HG03280 (cell line): ENCODE measurements at regions not wholly inside any gene's neighbourhood (a gene's known extent, or its start where the extent isn't known, plus 50 kb on each side); places are given as distances from the start of the nearest gene placed in this dataset.
"Not testable (repeated sequence)": the region's sequence is repeated elsewhere in the genome, so short reads cannot be mapped to it uniquely, and the experiment has no call there.

Experiments
- ATAC-seq: cut with Tn5 transposase; IDR thresholded peaks from one replicate; pipeline ENCODE4 v1.9.1; 2021; ENCODE audit warnings: mild to moderate bottlenecking, moderate library complexity; ENCODE audit not compliant: unreplicated experiment

GRCh38 chr2:65920659-65921058 lies 488.3 kb upstream of the SPRED2 start:
- no peak for ATAC-seq

GRCh38 chr2:65919550-65920188 lies 487.3 kb upstream of the SPRED2 start:
- no peak for ATAC-seq

- no peak for ATAC-seq
Measured at GRCh38 chr2:65918760-65919187, 486.4 kb upstream of the SPRED2 start.

GRCh38 chr2:65917986-65918385 lies 485.6 kb upstream of the SPRED2 start:
- ATAC-seq: no peak

- no peak for ATAC-seq
Measured at GRCh38 chr2:65916785-65917295, 484.4 kb upstream of the SPRED2 start.

GRCh38 chr2:65916177-65916576 lies 483.8 kb upstream of the SPRED2 start:
- no peak for ATAC-seq

GRCh38 chr2:65915273-65915672 lies 482.9 kb upstream of the SPRED2 start:
- no peak for ATAC-seq

- ATAC-seq: no peak
Measured at GRCh38 chr2:65914244-65914786, 481.9 kb upstream of the SPRED2 start.

- no peak for ATAC-seq
Measured at GRCh38 chr2:65913813-65914212, 481.4 kb upstream of the SPRED2 start.

GRCh38 chr2:65901756-65902155 lies 469.4 kb upstream of the SPRED2 start:
- no peak for ATAC-seq

- ATAC-seq: no peak
Measured at GRCh38 chr2:65896446-65896845, 464.0 kb upstream of the SPRED2 start.

- ATAC-seq: not testable (repeated sequence)
Measured at GRCh38 chr2:65890131-65890530, 457.7 kb upstream of the SPRED2 start.

- ATAC-seq: no peak
Measured at GRCh38 chr2:65885266-65885665, 452.9 kb upstream of the SPRED2 start.

GRCh38 chr2:65881592-65881991 lies 449.2 kb upstream of the SPRED2 start:
- no peak for ATAC-seq

- no peak for ATAC-seq
Measured at GRCh38 chr2:65880436-65880835, 448.0 kb upstream of the SPRED2 start.

- no peak for ATAC-seq
Measured at GRCh38 chr2:65878011-65878340, 445.6 kb upstream of the SPRED2 start.

- no peak for ATAC-seq
Measured at GRCh38 chr2:65877331-65878010, 445.1 kb upstream of the SPRED2 start.

- ATAC-seq: no peak
Measured at GRCh38 chr2:65876114-65876513, 443.7 kb upstream of the SPRED2 start.

GRCh38 chr2:65870826-65871225 lies 438.4 kb upstream of the SPRED2 start:
- no peak for ATAC-seq

GRCh38 chr2:65869296-65869695 lies 436.9 kb upstream of the SPRED2 start:
- ATAC-seq: no peak

- no peak for ATAC-seq
Measured at GRCh38 chr2:65868177-65868576, 435.8 kb upstream of the SPRED2 start.

- ATAC-seq: no peak
Measured at GRCh38 chr2:65867446-65867845, 435.0 kb upstream of the SPRED2 start.
